Neural cell (in vitro differentiated cells): ENCODE measurements at regions not wholly inside any gene's neighbourhood (a gene's known extent, or its start where the extent isn't known, plus 50 kb on each side); places are given as distances from the start of the nearest gene placed in this dataset.

Experiments used
- H2AFZ ChIP-seq: fragments of 200-600, 300-800 bp; sonication (generic), shearing (Covaris generic); 2 replicates; pipeline ENCODE4 v1.6.0; 2014; ENCODE audit warnings: low read depth, mild to moderate bottlenecking, antibody characterized with exemption, low read length, moderate library complexity
- H3F3A ChIP-seq: fragments of 200-600 bp; shearing (Covaris generic); 2 replicates; pipeline ENCODE4 v1.6.1; 2016; ENCODE audit warnings: mild to moderate bottlenecking, moderate library complexity, mixed read lengths, antibody characterized with exemption, low read length; ENCODE audit not compliant: insufficient read depth, poor library complexity, severe bottlenecking
- H3K27ac ChIP-seq: fragments of 200-600, 300-800 bp; sonication (generic), shearing (Covaris generic); 2 replicates; pipeline ENCODE4 v1.5.1; 2014; ENCODE audit warnings: mild to moderate bottlenecking, low read length, moderate library complexity
- H3K27me3 ChIP-seq: fragments of 300-800, 200-600 bp; sonication (generic), shearing (Covaris generic); 2 replicates; pipeline ENCODE4 v1.6.0; 2014; ENCODE audit warnings: mild to moderate bottlenecking, low read depth, low read length, moderate library complexity; ENCODE audit not compliant: insufficient read depth
- H3K36me3 ChIP-seq: fragments of 300-800, 200-600 bp; sonication (generic), shearing (Covaris generic); 2 replicates; pipeline ENCODE4 v1.5.1; 2014; ENCODE audit warnings: mild to moderate bottlenecking, antibody characterized with exemption, low read length, moderate library complexity; ENCODE audit not compliant: insufficient read depth
- H3K4me2 ChIP-seq: fragments of 300-800, 200-600 bp; sonication (generic), shearing (Covaris generic); 2 replicates; pipeline ENCODE4 v1.6.0; 2014; ENCODE audit warnings: mild to moderate bottlenecking, low read length
- H3K4me3 ChIP-seq: fragments of 300-800, 200-600 bp; sonication (generic), shearing (Covaris generic); 2 replicates; pipeline ENCODE4 v1.5.1; 2014; ENCODE audit warnings: mild to moderate bottlenecking, low read length, moderate library complexity
- H3K79me2 ChIP-seq: fragments of 200-600 bp; shearing (Covaris generic); replicated peaks from 2 replicates; pipeline ENCODE4 v1.6.0; 2014; ENCODE audit warnings: mild to moderate bottlenecking, low read length, moderate library complexity; ENCODE audit not compliant: insufficient read depth
- H3K9ac ChIP-seq: fragments of 300-800, 200-600 bp; sonication (generic), shearing (Covaris generic); 2 replicates; pipeline ENCODE4 v1.6.1; 2016; ENCODE audit warnings: mild to moderate bottlenecking, low read length, mixed read lengths
- H3K9me2 ChIP-seq: fragments of 200-600 bp; shearing (Covaris generic); 2 replicates; pipeline ENCODE4 v1.6.1; 2016; ENCODE audit warnings: mild to moderate bottlenecking, low read length, mixed read lengths; ENCODE audit not compliant: insufficient read depth
- H3K9me3 ChIP-seq: fragments of 200-600, 300-800 bp; sonication (generic), shearing (Covaris generic); 2 replicates; pipeline ENCODE4 v1.6.1; 2016; ENCODE audit warnings: mild to moderate bottlenecking, mixed run types, low read length, moderate library complexity, mixed read lengths
- H4K20me1 ChIP-seq: fragments of 200-600 bp; shearing (Covaris generic); 2 replicates; pipeline ENCODE4 v1.6.1; 2016; ENCODE audit warnings: mild to moderate bottlenecking, mixed run types; ENCODE audit not compliant: insufficient read depth
- EP300 ChIP-seq: fragments of 450-650 bp; conservative IDR thresholded peaks from 2 replicates; pipeline ENCODE4 v1.6.1; 2014; ENCODE audit warnings: antibody characterized with exemption, mild to moderate bottlenecking, moderate library complexity; ENCODE audit not compliant: poor library complexity, severe bottlenecking
- EZH2 ChIP-seq: fragments of 200-600, 300-800 bp; shearing (Covaris generic), sonication (generic); IDR thresholded peaks from 2 replicates; pipeline ENCODE4 v1.6.1; 2014; ENCODE audit warnings: antibody characterized with exemption, low read length, borderline replicate concordance, mild to moderate bottlenecking; ENCODE audit not compliant: insufficient read depth, poor library complexity, severe bottlenecking
- MXI1 ChIP-seq: fragments of 450-650 bp; conservative IDR thresholded peaks from 2 replicates; pipeline ENCODE4 v1.6.1; 2014; ENCODE audit warnings: antibody characterized with exemption, mild to moderate bottlenecking; ENCODE audit not compliant: poor library complexity, severe bottlenecking
- POLR2AphosphoS5 ChIP-seq: IDR thresholded peaks from 2 replicates; pipeline ENCODE4 v1.6.1; 2012
- RAD21 ChIP-seq: fragments of 450-650 bp; conservative IDR thresholded peaks from 2 replicates; pipeline ENCODE4 v1.6.1; 2014; ENCODE audit warnings: antibody characterized with exemption, mild to moderate bottlenecking, moderate library complexity
- SMC3 ChIP-seq: fragments of 450-650 bp; conservative IDR thresholded peaks from 2 replicates; pipeline ENCODE4 v1.6.1; 2014; ENCODE audit warnings: antibody characterized with exemption, mild to moderate bottlenecking, moderate library complexity; ENCODE audit not compliant: poor library complexity
- TAF1 ChIP-seq: IDR thresholded peaks from 2 replicates; pipeline ENCODE4 v1.6.1; 2012; ENCODE audit warnings: low read depth
- TF ChIP-seq, protein P1 (sequence below): IDR thresholded peaks from 2 replicates; pipeline ENCODE4 v1.6.1; 2012; ENCODE audit warnings: borderline replicate concordance
- TF ChIP-seq, protein P2 (sequence below): fragments of 450-650 bp; IDR thresholded peaks from 2 replicates; pipeline ENCODE4 v1.5.1; 2014; ENCODE audit warnings: antibody characterized with exemption, mild to moderate bottlenecking, moderate library complexity; ENCODE audit not compliant: poor library complexity, severe bottlenecking

DNA sequence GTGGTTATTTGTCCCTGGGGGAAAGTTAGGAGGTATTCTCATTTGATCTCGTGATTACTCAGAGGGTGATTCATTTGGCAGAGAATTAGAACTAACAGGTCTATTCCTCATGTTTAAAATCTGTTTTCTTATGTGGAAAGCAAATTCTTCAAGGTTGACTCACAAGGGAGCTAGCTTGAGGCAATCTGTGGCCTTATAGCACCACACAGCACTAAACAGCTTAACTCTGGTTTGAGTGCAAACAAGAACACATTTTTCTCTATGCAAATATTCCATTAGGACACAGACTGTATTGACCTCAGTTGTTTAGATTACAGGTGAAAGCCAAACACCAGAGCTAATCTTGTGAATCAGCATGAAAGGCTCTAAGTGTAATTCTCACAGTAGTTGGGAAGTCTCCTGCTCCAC, 694.4 kb upstream of the POU3F4 start:
- Histone ChIP-seq H3K36me3 (no peaks in the 10 kb centered on the region), H3K27me3 (no peaks in the 10 kb centered on the region), H3K4me2 (no peak overlapping the region), H3K27ac (no peak overlapping the region), H4K20me1 (no peaks in the 10 kb centered on the region), H2AFZ (no peak overlapping the region), H3F3A (no peaks in the 10 kb centered on the region), H3K9me3 (no peaks in the 10 kb centered on the region), H3K79me2 (no peaks in the 10 kb centered on the region), H3K4me3 (no peak overlapping the region), H3K9me2 (no peaks in the 10 kb centered on the region), H3K9ac (no peak overlapping the region)
- TF ChIP-seq, protein P1, sequence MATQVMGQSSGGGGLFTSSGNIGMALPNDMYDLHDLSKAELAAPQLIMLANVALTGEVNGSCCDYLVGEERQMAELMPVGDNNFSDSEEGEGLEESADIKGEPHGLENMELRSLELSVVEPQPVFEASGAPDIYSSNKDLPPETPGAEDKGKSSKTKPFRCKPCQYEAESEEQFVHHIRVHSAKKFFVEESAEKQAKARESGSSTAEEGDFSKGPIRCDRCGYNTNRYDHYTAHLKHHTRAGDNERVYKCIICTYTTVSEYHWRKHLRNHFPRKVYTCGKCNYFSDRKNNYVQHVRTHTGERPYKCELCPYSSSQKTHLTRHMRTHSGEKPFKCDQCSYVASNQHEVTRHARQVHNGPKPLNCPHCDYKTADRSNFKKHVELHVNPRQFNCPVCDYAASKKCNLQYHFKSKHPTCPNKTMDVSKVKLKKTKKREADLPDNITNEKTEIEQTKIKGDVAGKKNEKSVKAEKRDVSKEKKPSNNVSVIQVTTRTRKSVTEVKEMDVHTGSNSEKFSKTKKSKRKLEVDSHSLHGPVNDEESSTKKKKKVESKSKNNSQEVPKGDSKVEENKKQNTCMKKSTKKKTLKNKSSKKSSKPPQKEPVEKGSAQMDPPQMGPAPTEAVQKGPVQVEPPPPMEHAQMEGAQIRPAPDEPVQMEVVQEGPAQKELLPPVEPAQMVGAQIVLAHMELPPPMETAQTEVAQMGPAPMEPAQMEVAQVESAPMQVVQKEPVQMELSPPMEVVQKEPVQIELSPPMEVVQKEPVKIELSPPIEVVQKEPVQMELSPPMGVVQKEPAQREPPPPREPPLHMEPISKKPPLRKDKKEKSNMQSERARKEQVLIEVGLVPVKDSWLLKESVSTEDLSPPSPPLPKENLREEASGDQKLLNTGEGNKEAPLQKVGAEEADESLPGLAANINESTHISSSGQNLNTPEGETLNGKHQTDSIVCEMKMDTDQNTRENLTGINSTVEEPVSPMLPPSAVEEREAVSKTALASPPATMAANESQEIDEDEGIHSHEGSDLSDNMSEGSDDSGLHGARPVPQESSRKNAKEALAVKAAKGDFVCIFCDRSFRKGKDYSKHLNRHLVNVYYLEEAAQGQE = no peak
- TF ChIP-seq EP300 = no peak
- no peak for TF ChIP-seq MXI1
- TF ChIP-seq RAD21 = no peak
- TF ChIP-seq TAF1 = no peak
- TF ChIP-seq SMC3 = no peak
- no peak for TF ChIP-seq POLR2AphosphoS5
- TF ChIP-seq, protein P2, sequence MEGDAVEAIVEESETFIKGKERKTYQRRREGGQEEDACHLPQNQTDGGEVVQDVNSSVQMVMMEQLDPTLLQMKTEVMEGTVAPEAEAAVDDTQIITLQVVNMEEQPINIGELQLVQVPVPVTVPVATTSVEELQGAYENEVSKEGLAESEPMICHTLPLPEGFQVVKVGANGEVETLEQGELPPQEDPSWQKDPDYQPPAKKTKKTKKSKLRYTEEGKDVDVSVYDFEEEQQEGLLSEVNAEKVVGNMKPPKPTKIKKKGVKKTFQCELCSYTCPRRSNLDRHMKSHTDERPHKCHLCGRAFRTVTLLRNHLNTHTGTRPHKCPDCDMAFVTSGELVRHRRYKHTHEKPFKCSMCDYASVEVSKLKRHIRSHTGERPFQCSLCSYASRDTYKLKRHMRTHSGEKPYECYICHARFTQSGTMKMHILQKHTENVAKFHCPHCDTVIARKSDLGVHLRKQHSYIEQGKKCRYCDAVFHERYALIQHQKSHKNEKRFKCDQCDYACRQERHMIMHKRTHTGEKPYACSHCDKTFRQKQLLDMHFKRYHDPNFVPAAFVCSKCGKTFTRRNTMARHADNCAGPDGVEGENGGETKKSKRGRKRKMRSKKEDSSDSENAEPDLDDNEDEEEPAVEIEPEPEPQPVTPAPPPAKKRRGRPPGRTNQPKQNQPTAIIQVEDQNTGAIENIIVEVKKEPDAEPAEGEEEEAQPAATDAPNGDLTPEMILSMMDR = no peak
- TF ChIP-seq EZH2 = no peak

DNA sequence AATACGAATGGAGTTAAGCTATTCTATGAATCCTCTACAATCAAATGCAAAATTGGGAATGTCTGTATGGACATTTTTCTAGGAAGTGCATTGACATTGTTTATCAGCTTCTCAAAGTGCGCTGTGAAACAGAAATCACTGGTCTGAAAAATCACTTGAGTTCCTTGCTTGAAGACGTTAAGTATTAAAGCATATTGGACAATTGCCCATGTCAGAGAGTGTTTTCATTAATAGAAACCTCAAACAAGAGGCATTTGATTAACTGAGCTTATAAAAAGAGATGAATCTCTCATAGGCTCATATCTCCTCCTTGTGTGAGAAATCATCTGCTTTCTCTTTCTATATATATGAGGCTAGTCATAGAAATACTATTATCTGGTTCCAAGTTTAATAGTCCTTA, 692.1 kb upstream of the POU3F4 start:
- Histone ChIP-seq H3K27ac (no peak overlapping the region), H3F3A (no peaks in the 10 kb centered on the region), H3K9me3 (no peaks in the 10 kb centered on the region), H4K20me1 (no peaks in the 10 kb centered on the region), H3K9me2 (no peaks in the 10 kb centered on the region), H3K36me3 (no peaks in the 10 kb centered on the region), H3K27me3 (no peaks in the 10 kb centered on the region), H3K4me2 (no peak overlapping the region), H3K9ac (no peak overlapping the region), H3K79me2 (no peaks in the 10 kb centered on the region), H3K4me3 (no peak overlapping the region), H2AFZ (no peak overlapping the region)
- TF ChIP-seq EZH2 = no peak
- no peak for TF ChIP-seq SMC3
- TF ChIP-seq MXI1 = no peak
- TF ChIP-seq EP300 = no peak
- TF ChIP-seq, protein P1 = no peak
- TF ChIP-seq RAD21 = no peak
- TF ChIP-seq, protein P2 = no peak
- no peak for TF ChIP-seq POLR2AphosphoS5
- no peak for TF ChIP-seq TAF1
